Smooth muscle cell (in vitro differentiated cells): ENCODE measurements at regions not wholly inside any gene's neighbourhood (a gene's known extent, or its start where the extent isn't known, plus 50 kb on each side); places are given as distances from the start of the nearest gene placed in this dataset.

Experiments used
- DNase-seq: peaks from one replicate; lab custom pipeline; 2025; ENCODE audit not compliant: unreplicated experiment; lab: John Stamatoyannopoulos, UW
- H2AFZ ChIP-seq: fragments of 200-600 bp; sonication (generic); 2 replicates; pipeline ENCODE4 v1.6.0; 2016; ENCODE audit warnings: antibody characterized with exemption, low read depth, mild to moderate bottlenecking
- H3F3A ChIP-seq: fragments of 200-600 bp; sonication (generic); 2 replicates; pipeline ENCODE4 v1.6.0; 2017; ENCODE audit warnings: antibody characterized with exemption, low read depth
- H3K27ac ChIP-seq: fragments of 200-600 bp; sonication (generic); 2 replicates; pipeline ENCODE4 v1.5.1; 2016; ENCODE audit warnings: low read depth, mild to moderate bottlenecking
- H3K27me3 ChIP-seq: fragments of 200-600 bp; sonication (generic); 2 replicates; pipeline ENCODE4 v1.6.1; 2016; ENCODE audit warnings: low read depth, mild to moderate bottlenecking
- H3K36me3 ChIP-seq: fragments of 200-600 bp; sonication (generic); 2 replicates; pipeline ENCODE4 v1.5.1; 2016; ENCODE audit warnings: low read depth
- H3K4me1 ChIP-seq: fragments of 200-600 bp; sonication (generic); 2 replicates; pipeline ENCODE4 v1.5.1; 2016; ENCODE audit warnings: low read depth
- H3K4me2 ChIP-seq: fragments of 200-600 bp; sonication (generic); 2 replicates; pipeline ENCODE4 v1.6.0; 2016; ENCODE audit warnings: mild to moderate bottlenecking
- H3K4me3 ChIP-seq: fragments of 200-600 bp; sonication (generic); 2 replicates; pipeline ENCODE4 v1.5.1; 2016; ENCODE audit warnings: mild to moderate bottlenecking
- H3K79me2 ChIP-seq: fragments of 200-600 bp; sonication (generic); 2 replicates; pipeline ENCODE4 v1.6.0; 2016; ENCODE audit warnings: low read depth, mild to moderate bottlenecking
- H3K9ac ChIP-seq: fragments of 200-600 bp; sonication (generic); 2 replicates; pipeline ENCODE4 v1.6.0; 2016; ENCODE audit warnings: low read depth
- H3K9me3 ChIP-seq: fragments of 200-600 bp; sonication (generic); replicated peaks from 2 replicates; pipeline ENCODE4 v1.5.1; 2016; ENCODE audit warnings: low read depth
- H4K20me1 ChIP-seq: fragments of 200-600 bp; sonication (generic); 2 replicates; pipeline ENCODE4 v1.6.0; 2016; ENCODE audit warnings: low read depth
- WGBS: methylation state at CpG from one replicate; pipeline ENCODE4 v1.1.7; 2016; ENCODE audit warnings: low lambda C conversion rate; 5-methylcytosine and 5-hydroxymethylcytosine counted together
- TF ChIP-seq, protein P1 (sequence below): fragments of 200-600 bp; sonication (generic); IDR thresholded peaks from 2 replicates; pipeline ENCODE4 v1.5.1; 2017; ENCODE audit warnings: borderline replicate concordance, mild to moderate bottlenecking, antibody characterized with exemption; ENCODE audit not compliant: insufficient read depth, poor library complexity, severe bottlenecking

DNA sequence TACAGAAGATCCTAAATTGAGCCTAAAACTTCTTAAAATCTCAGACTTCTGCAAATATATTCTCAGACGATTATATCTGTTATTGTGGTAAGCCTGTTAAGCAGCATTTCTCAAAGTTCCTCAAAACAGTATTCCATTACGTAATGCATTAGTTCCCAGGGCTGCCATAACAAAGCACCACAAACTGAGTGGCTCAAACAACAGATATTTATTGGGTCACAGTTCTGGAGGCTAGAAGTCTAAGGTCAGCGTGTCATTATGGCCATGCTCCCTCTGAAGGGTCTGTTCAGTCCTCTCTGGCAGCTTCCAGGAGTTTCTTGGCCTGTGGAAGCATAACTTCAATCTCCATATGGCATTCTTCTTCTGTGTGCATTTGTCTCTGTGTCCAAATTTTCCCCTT, 103.5 kb upstream of the ST6GALNAC5 start:
- Histone ChIP-seq H3K27me3 (peaks cover 9% of the 10 kb centered on the region), H3K9ac (no peak overlapping the region), H4K20me1 (no peaks in the 10 kb centered on the region), H3K9me3 (no peaks in the 10 kb centered on the region), H3K79me2 (no peaks in the 10 kb centered on the region), H3K4me2 (no peak overlapping the region), H2AFZ (peak overlapping the region; percentile 32), H3K4me3 (no peak overlapping the region), H3K27ac (no peak overlapping the region), H3F3A (no peaks in the 10 kb centered on the region), H3K4me1 (no peaks in the 10 kb centered on the region), H3K36me3 (no peaks in the 10 kb centered on the region)
- TF ChIP-seq, protein P1, sequence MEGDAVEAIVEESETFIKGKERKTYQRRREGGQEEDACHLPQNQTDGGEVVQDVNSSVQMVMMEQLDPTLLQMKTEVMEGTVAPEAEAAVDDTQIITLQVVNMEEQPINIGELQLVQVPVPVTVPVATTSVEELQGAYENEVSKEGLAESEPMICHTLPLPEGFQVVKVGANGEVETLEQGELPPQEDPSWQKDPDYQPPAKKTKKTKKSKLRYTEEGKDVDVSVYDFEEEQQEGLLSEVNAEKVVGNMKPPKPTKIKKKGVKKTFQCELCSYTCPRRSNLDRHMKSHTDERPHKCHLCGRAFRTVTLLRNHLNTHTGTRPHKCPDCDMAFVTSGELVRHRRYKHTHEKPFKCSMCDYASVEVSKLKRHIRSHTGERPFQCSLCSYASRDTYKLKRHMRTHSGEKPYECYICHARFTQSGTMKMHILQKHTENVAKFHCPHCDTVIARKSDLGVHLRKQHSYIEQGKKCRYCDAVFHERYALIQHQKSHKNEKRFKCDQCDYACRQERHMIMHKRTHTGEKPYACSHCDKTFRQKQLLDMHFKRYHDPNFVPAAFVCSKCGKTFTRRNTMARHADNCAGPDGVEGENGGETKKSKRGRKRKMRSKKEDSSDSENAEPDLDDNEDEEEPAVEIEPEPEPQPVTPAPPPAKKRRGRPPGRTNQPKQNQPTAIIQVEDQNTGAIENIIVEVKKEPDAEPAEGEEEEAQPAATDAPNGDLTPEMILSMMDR: no peak
- no peak for DNase-seq
- WGBS: 62% methylated on average over 3 of the region's 3 CpGs

DNA sequence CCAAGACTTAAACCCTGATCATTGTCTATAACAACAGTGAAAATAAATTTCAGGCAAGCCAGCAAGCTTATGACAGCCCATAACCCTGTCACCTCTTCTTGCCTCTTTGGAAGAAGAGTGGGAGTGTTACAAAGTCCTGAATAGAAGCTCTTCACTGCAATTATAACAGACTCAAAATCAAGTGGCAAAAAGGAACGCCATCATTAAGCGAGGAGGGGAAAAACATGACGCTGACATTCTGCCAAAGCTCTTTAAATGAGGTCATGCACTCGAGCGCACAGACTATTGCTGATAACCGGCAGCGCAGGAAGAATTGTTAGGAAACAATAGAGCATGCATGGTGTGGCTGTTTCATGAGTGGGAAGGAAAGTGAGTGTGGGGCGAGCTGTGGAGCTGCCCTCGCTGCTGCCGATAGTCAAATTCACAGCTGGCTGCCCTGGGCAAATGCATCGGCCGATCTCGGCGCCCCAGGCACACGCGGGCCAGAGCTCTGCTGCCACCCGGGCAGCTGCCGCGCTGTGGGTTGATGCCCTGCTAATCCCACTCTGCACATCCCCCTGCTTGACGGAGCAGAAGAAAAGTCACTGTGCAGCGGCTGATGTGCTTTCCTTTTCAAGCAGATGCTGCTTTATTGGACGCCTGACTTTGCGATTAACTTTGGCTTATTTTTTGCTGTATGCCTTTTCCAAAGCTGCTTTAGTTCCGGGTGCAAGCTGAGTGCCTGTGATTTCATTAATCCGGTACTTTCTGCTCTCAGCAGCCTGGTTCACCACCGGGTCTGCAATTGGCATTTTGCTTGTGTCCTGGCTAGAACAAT, 102.4 kb upstream of the ST6GALNAC5 start:
- H3K9me3 ChIP-seq: no peaks in the 10 kb centered on the region
- TF ChIP-seq, protein P1: no peak
- no peaks in the 10 kb centered on the region for H3K36me3 ChIP-seq
- no peak overlapping the region for H3K4me2 ChIP-seq
- 83% methylated on average over 26 of the region's 26 CpGs for WGBS
- no peak overlapping the region for H3K9ac ChIP-seq
- H3K27me3 ChIP-seq: peaks cover 9% of the 10 kb centered on the region
- H3K4me1 ChIP-seq: no peaks in the 10 kb centered on the region
- no peaks in the 10 kb centered on the region for H4K20me1 ChIP-seq
- H2AFZ ChIP-seq: no peak overlapping the region
- no peak overlapping the region for H3K4me3 ChIP-seq
- DNase-seq: no peak
- H3F3A ChIP-seq: no peaks in the 10 kb centered on the region
- no peaks in the 10 kb centered on the region for H3K79me2 ChIP-seq
- no peak overlapping the region for H3K27ac ChIP-seq

DNA sequence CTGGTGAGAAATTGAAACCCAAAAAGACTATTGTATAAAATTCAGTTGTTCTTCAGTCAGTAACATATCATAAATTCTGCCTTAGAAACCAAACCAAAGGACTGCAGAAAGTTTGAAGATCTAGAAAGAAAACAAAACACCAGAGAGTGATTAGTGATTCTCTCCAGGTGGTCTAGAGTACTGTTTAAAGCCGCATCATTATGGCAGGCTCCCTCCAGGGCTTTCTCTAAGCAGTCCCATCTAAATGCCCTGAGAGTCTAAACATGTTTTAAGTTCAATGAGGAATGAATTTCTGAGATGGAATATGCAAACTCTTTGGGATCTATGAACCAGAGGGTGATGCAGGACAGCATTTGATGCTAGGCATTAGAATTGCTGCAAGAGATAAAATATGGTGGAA, 100.9 kb upstream of the ST6GALNAC5 start:
- no peak for DNase-seq
- no peak overlapping the region for H3K4me2 ChIP-seq
- no peak overlapping the region for H3K9ac ChIP-seq
- peaks cover 9% of the 10 kb centered on the region for H3K27me3 ChIP-seq
- H3K4me3 ChIP-seq: no peak overlapping the region
- no peaks in the 10 kb centered on the region for H3K79me2 ChIP-seq
- H3K9me3 ChIP-seq: no peaks in the 10 kb centered on the region
- 78% methylated on average over 1 of the region's 1 CpG for WGBS
- H3K36me3 ChIP-seq: no peaks in the 10 kb centered on the region
- no peak overlapping the region for H2AFZ ChIP-seq
- no peaks in the 10 kb centered on the region for H3F3A ChIP-seq
- no peaks in the 10 kb centered on the region for H4K20me1 ChIP-seq
- no peaks in the 10 kb centered on the region for H3K4me1 ChIP-seq
- TF ChIP-seq, protein P1: no peak
- H3K27ac ChIP-seq: no peak overlapping the region

DNA sequence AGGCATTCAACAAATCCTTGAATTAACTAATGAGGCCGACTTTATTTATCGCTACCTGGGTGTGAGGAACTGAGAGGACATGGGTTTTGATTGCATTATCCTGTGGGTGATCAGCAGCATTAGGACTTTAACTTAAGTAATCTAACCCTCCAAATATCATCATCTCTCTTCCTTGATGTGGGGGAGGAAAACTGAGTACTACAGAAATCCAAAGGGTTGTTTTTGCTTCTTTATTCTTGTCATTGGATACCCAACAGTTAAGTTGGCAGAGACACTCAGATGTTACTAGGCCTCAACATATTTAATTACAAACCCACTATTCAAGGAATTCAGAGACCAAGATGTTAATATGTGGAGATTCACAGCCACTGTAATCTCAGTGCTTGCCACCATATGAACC, 97.4 kb upstream of the ST6GALNAC5 start:
- Histone ChIP-seq H3K4me2 (no peak overlapping the region), H3K27me3 (peaks cover 17% of the 10 kb centered on the region), H3F3A (no peaks in the 10 kb centered on the region), H3K9ac (no peak overlapping the region), H4K20me1 (no peaks in the 10 kb centered on the region), H2AFZ (no peak overlapping the region), H3K27ac (no peak overlapping the region), H3K79me2 (no peaks in the 10 kb centered on the region), H3K9me3 (no peaks in the 10 kb centered on the region), H3K36me3 (no peaks in the 10 kb centered on the region), H3K4me3 (no peak overlapping the region), H3K4me1 (no peaks in the 10 kb centered on the region)
- WGBS: 95% methylated on average over 2 of the region's 2 CpGs
- no peak for DNase-seq
- TF ChIP-seq, protein P1: no peak
